HG03175 (cell line): ENCODE measurements at regions not wholly inside any gene's neighbourhood (a gene's known extent, or its start where the extent isn't known, plus 50 kb on each side); places are given as distances from the start of the nearest gene placed in this dataset.

ENCODE experiments used
- ATAC-seq: cut with Tn5 transposase; IDR thresholded peaks from one replicate; pipeline ENCODE4 v1.9.1; 2021; ENCODE audit warnings: mild to moderate bottlenecking, moderate library complexity; ENCODE audit not compliant: unreplicated experiment

- ATAC-seq = no peak
These were observed 88.5 kb upstream of the COL5A2 start for GRCh38 chr2:189267925-189268579.

GRCh38 chr2:189268763-189269162, 89.2 kb upstream of the COL5A2 start:
- ATAC-seq = no peak

GRCh38 chr2:189273734-189274133, 94.2 kb upstream of the COL5A2 start:
- no peak for ATAC-seq

GRCh38 chr2:189274361-189274760, 94.8 kb upstream of the COL5A2 start:
- no peak for ATAC-seq

- no peak for ATAC-seq
These were observed 96.7 kb upstream of the COL5A2 start for GRCh38 chr2:189276277-189276676.

GRCh38 chr2:189281201-189281600, 101.6 kb upstream of the COL5A2 start:
- no peak for ATAC-seq

- no peak for ATAC-seq
These were observed 105.8 kb upstream of the COL5A2 start for GRCh38 chr2:189285349-189285748.

GRCh38 chr2:189285962-189286645, 106.5 kb upstream of the COL5A2 start:
- no peak for ATAC-seq

GRCh38 chr2:189287363-189287762, 107.8 kb upstream of the COL5A2 start:
- no peak for ATAC-seq

GRCh38 chr2:189287982-189288521, 108.5 kb upstream of the COL5A2 start:
- peak; percentile 71 for ATAC-seq

- no peak for ATAC-seq
These were observed 111.9 kb upstream of the COL5A2 start for GRCh38 chr2:189291460-189291859.

- no peak for ATAC-seq
These were observed 113.6 kb upstream of the COL5A2 start for GRCh38 chr2:189293164-189293563.

- ATAC-seq = no peak
These were observed 117.9 kb upstream of the COL5A2 start for GRCh38 chr2:189297446-189297845.

- no peak for ATAC-seq
These were observed 118.5 kb upstream of the COL5A2 start for GRCh38 chr2:189298038-189298437.

GRCh38 chr2:189298481-189298880, 118.9 kb upstream of the COL5A2 start:
- ATAC-seq = no peak

GRCh38 chr2:189299974-189300373, 120.4 kb upstream of the COL5A2 start:
- no peak for ATAC-seq

- ATAC-seq = no peak
These were observed 121.4 kb upstream of the COL5A2 start for GRCh38 chr2:189300916-189301315.

- no peak for ATAC-seq
These were observed 122.8 kb upstream of the COL5A2 start for GRCh38 chr2:189302274-189302948.

- ATAC-seq = no peak
These were observed 124.8 kb upstream of the COL5A2 start for GRCh38 chr2:189304360-189304759.

GRCh38 chr2:189305291-189305943, 125.9 kb upstream of the COL5A2 start:
- ATAC-seq = no peak

GRCh38 chr2:189306525-189306924, 127.0 kb upstream of the COL5A2 start:
- ATAC-seq = no peak
